HG02885 (cell line): ENCODE measurements at regions not wholly inside any gene's neighbourhood (a gene's known extent, or its start where the extent isn't known, plus 50 kb on each side); places are given as distances from the start of the nearest gene placed in this dataset.

ENCODE experiments used
- ATAC-seq: cut with Tn5 transposase; IDR thresholded peaks from one replicate; pipeline ENCODE4 v1.9.1; 2021; ENCODE audit warnings: mild to moderate bottlenecking; ENCODE audit not compliant: unreplicated experiment, poor library complexity

GRCh38 chr7:84638339-84638697 is 443.7 kb upstream of the SEMA3A start:
- ATAC-seq: no peak

DNA sequence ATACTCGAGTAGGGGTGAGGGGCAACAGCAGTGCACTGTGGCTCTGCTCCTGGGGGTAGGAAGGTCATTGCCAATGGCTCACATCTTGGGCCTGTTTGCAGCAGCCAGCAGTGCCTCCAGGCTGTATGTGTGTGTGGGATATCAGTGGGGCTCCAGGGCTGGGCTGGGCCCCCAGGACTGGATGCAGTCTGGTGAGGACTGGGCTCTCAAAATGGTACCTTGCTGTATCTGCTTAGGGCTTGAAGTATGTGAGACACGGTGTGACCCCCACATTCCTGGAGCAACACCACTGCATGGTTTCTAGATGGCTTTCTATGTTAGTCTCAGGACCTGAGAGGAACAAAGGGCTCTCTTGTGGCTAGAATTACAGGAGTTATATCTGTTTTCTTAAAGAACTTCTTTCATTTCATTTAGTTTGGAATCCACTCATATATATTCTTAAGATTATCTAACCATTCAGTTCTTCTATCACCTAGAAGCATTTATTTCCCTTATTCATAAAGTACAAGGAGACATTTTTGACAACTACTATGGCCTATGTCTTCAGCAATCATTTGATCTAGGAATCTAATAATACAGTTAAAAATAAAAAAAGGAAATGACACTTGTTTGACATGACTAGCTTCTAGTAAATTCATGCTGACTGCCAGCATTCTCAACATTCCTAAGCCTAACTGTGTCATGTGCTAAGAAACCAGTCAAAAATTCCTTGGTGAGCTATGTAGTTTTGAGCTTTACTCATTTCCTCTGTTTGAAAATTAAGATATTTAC is 443.2 kb upstream of the SEMA3A start:
- ATAC-seq: no peak

- no peak for ATAC-seq
These were observed 437.3 kb upstream of the SEMA3A start for GRCh38 chr7:84631913-84632312.

GRCh38 chr7:84629640-84630318 is 435.2 kb upstream of the SEMA3A start:
- no peak for ATAC-seq

DNA sequence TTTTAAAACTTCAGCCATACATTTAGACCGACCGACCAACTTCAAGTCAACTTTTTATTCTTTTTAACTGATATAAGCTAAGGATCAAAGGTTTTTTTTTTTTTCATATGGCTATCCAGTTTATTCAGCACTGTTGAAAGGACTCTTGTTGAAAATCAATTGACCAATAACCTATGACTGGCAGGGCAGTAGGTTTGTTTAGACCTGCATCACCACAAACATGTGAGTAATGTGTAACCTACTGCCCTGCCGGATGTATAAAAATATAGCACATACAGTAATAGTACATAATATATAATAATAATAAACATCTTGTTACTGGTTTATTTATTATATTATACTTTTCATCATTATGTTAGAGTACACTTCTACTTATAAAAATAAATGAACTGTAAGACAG is 434.6 kb upstream of the SEMA3A start:
- no peak for ATAC-seq

- ATAC-seq: no peak
These were observed 432.7 kb upstream of the SEMA3A start for GRCh38 chr7:84627250-84627649.

- ATAC-seq: no peak
These were observed 430.3 kb upstream of the SEMA3A start for GRCh38 chr7:84624927-84625326.

DNA sequence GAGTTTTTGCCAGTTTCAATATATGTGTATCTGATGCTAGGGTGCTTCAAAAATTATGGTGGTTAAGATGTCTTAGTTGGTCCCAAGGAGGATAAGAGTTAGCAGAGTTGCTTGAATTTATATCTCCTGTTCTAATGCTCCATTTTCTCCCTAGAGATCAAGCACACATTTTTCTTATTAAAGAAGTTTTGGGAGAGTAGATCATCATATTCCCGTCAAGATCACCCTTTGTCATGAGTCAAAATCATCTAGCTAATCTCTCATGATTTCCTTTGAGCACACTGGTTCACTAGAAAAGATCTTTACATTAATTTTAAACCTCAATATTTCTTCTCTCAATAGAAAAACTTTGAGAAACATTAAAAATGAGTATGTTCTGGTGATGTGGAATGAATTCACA is 429.9 kb upstream of the SEMA3A start:
- no peak for ATAC-seq

- no peak for ATAC-seq
These were observed 422.9 kb upstream of the SEMA3A start for GRCh38 chr7:84617265-84618030.

DNA sequence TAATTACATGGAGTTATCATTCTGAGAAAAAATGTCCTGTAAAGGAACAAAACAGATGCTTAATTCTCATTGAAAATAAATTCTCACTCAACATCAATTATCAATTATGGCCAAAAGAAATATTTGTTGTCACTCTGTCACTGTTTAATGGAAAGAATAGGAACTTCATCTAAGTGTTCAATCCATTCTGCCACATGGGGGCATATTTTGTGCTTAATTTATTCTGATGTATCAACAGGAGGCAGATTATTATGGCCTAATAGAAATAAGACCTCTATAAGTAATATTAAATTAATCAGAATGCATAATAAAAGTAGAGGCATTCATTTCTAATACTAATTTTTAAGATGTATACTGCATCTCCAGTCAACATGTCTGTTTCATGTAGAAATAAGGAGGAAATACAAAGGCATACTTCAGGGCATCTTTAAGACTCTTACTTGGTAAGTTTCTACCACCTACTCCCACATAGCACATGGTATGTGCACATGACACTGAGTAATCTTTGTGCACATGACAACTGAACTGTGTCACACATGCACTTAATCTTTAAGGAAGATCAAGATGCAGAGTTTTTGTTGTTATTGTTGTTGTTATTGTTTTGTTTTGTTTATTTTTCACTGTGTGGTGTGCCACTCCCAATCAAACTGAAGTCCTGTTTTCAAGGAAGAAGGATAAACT is 420.4 kb upstream of the SEMA3A start:
- ATAC-seq: no peak

DNA sequence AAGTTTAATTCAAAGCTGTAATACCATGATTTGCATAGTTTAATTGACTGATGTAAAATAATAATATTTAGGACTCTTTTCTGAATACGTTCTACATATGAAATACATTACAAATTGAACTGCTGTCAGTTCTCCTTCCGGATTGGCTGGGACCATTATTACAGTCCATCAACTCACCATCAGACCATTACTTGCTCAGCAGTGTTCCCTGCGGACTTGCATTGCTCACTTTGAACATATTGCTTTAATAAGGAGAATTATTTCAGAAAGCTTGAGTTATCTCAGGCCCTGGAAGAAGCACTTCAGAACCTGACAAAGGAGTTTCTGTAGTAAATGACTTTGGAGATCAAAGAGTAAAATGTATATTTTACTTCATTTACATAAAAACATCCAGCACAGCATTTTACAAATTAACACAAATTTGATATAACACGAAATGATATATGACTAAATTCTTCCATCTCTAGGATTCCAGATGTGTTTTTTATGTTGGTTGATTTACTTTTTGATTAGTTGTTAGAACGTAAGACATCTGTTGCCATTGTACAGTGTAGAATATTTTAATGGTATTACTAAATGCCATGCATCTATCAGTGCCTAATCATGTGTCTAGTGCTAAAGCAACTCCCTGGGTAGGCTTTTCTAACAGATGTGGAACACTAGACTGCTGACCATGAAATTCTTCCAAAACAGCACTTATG is 418.5 kb upstream of the SEMA3A start:
- ATAC-seq: no peak

DNA sequence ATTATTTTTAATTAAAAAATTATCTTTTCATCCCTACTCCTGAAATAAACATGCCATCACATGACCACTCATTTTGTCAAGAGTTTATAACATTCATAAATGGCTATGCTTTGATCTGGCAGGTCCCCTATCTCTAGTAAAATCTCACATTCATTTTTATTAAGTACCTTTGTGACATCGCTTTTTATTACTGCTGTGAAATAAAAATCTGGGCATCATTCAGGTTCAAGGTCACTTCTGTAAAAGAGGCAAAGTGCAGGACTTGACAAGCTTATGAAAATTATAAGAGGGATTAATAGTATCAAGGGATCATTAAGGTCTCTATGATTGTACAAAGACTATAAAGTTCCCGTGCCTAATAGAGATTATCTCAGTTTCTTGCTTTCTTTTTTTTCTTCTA is 416.8 kb upstream of the SEMA3A start:
- ATAC-seq: no peak

- no peak for ATAC-seq
These were observed 415.8 kb upstream of the SEMA3A start for GRCh38 chr7:84610390-84610789.

DNA sequence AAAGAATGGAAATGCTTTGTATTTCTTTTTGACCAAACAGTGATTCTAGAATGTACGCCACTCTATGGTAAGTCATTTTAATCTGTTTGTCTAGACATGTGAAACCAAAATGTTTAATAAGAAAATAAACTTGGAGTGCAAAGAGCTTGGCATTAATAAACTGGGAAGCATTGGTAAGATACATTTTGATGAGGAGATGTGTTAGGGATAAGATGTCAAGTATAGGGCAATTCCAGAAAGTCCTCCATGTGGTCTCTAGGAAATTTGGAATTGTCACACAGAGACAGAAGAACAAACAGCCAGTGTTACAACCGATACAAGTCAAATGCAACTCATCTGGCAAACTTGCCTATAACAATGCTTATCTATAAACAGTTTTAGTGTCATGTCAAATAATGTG is 410.7 kb upstream of the SEMA3A start:
- ATAC-seq: no peak

- ATAC-seq: no peak
These were observed 409.0 kb upstream of the SEMA3A start for GRCh38 chr7:84603545-84603944.

- ATAC-seq: no peak
These were observed 400.4 kb upstream of the SEMA3A start for GRCh38 chr7:84595026-84595425.

GRCh38 chr7:84591897-84592296 is 397.3 kb upstream of the SEMA3A start:
- no peak for ATAC-seq

GRCh38 chr7:84589012-84589411 is 394.4 kb upstream of the SEMA3A start:
- ATAC-seq: no peak

- no peak for ATAC-seq
These were observed 388.7 kb upstream of the SEMA3A start for GRCh38 chr7:84583331-84583730.

DNA sequence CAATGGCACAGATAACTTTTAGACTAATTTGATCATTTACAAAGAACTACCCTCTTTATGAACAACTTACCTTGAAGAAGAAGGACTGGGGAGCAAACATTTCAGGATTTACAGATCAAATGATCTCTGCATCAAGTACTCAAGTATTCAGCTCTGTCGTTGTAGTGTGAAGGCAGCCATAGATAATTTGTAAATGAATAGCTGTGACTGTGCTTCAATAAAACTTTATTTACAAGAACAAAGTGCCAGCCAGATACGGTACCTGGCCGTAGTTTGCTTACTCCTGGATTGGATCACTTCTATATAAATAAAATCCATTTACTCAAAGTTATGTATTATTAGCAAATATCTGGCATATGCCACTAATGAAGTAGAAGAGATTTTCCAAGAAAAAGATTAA is 388.2 kb upstream of the SEMA3A start:
- no peak for ATAC-seq
